Fibroblast of lung (primary cell): ENCODE measurements at regions not wholly inside any gene's neighbourhood (a gene's known extent, or its start where the extent isn't known, plus 50 kb on each side); places are given as distances from the start of the nearest gene placed in this dataset.

Experiments used
- DNase-seq, 2 donors: peaks; one replicate each; pipeline versions ENCODE4 v3.0.0 to v3.0.0-alpha.2; 2010; ENCODE audit warnings: low read depth in 2 of 2
- H2AFZ ChIP-seq: 2 replicates; pipeline ENCODE4 v1.5.1; 2012; ENCODE audit warnings: low read length, control low read depth, inconsistent platforms
- H3K27ac ChIP-seq: 2 replicates; pipeline ENCODE4 v1.5.1; 2011; ENCODE audit warnings: low read length, control low read depth; ENCODE audit not compliant: insufficient read depth
- H3K27me3 ChIP-seq: 2 replicates; pipeline ENCODE4 v1.5.1; 2011; ENCODE audit warnings: mild to moderate bottlenecking, low read length; ENCODE audit not compliant: control insufficient read depth, insufficient read depth
- H3K36me3 ChIP-seq: 2 replicates; pipeline ENCODE4 v1.5.1; 2011; ENCODE audit warnings: low read length; ENCODE audit not compliant: control insufficient read depth, insufficient read depth
- H3K4me1 ChIP-seq: 2 replicates; pipeline ENCODE4 v1.5.1; 2011; ENCODE audit warnings: low read length; ENCODE audit not compliant: control insufficient read depth, insufficient read depth; ENCODE audit errors: extremely low read depth
- H3K4me2 ChIP-seq: 2 replicates; pipeline ENCODE4 v1.5.1; 2011; ENCODE audit warnings: low read length, control low read depth; ENCODE audit not compliant: insufficient read depth; ENCODE audit errors: extremely low read depth
- H3K4me3 ChIP-seq, 4 experiments: fragments of 200-600 bp in 1 of 4; sonication (generic) in 1 of 4; replicated peaks in 1 of 4; 2 replicates each; pipeline ENCODE4 v1.5.1; 2011 to 2016; ENCODE audit warnings: low read length in 4 of 4, low read depth in 3 of 4, mild to moderate bottlenecking in 3 of 4, control low read depth in 2 of 4, inconsistent platforms in 1 of 4, mixed read lengths in 1 of 4; ENCODE audit not compliant: insufficient read depth in 1 of 4; ENCODE audit errors: control extremely low read depth in 1 of 4
- H3K79me2 ChIP-seq: 2 replicates; pipeline ENCODE4 v1.5.1; 2012; ENCODE audit warnings: mild to moderate bottlenecking, low read length, inconsistent platforms; ENCODE audit not compliant: control insufficient read depth, insufficient read depth
- H3K9ac ChIP-seq: 2 replicates; pipeline ENCODE4 v1.5.1; 2011; ENCODE audit warnings: mild to moderate bottlenecking, low read length, control low read depth; ENCODE audit not compliant: insufficient read depth
- H3K9me3 ChIP-seq: 2 replicates; pipeline ENCODE4 v1.5.1; 2012; ENCODE audit warnings: low read depth, low read length; ENCODE audit not compliant: control insufficient read depth, insufficient read depth
- H4K20me1 ChIP-seq: 2 replicates; pipeline ENCODE4 v1.5.1; 2011; ENCODE audit warnings: low read length; ENCODE audit not compliant: control insufficient read depth, insufficient read depth; ENCODE audit errors: extremely low read depth
- CTCF ChIP-seq, 2 donors: IDR thresholded peaks in 1 of 2; conservative IDR thresholded peaks in 1 of 2; 1 replicate in 1 of 2; 2 replicates in 1 of 2; pipeline ENCODE4 v1.5.1; 2011 to 2012; ENCODE audit warnings: low read length in 2 of 2, control low read depth in 1 of 2, inconsistent platforms in 1 of 2, low read depth in 1 of 2, mild to moderate bottlenecking in 1 of 2
- EZH2 ChIP-seq: IDR thresholded peaks from 2 replicates; pipeline ENCODE4 v1.5.1; 2012; ENCODE audit warnings: low read length, control low read depth, mild to moderate bottlenecking; ENCODE audit errors: missing control alignments

- H4K20me1 ChIP-seq: no peaks in the 10 kb centered on the region
- peaks cover 26% of the 10 kb centered on the region for H3K27me3 ChIP-seq
- H3K79me2 ChIP-seq: no peaks in the 10 kb centered on the region
- no peaks in the 10 kb centered on the region for H3K36me3 ChIP-seq
- H3K9me3 ChIP-seq: no peaks in the 10 kb centered on the region
- TF ChIP-seq EZH2 (no peak), CTCF (conservative IDR thresholded peaks at IDR 0.05 in 1 of 2, IDR thresholded peaks at IDR 0.05 in 1 of 2; ENCODE audit: low read depth in 1 of 2, low read length in 2 of 2) (no peak)
- no peak for DNase-seq
- no peaks in the 10 kb centered on the region for H3K4me1 ChIP-seq
- no peak overlapping the region for H3K4me2 ChIP-seq
- H3K9ac ChIP-seq: no peak overlapping the region
- no peak overlapping the region for H3K4me3 ChIP-seq
- no peak overlapping the region for H2AFZ ChIP-seq
- H3K27ac ChIP-seq: no peak overlapping the region
Measured at GRCh38 chr5:172567843-172568242, 73.2 kb upstream of the NEURL1B start.

- Histone ChIP-seq H3K27me3 (peaks cover 26% of the 10 kb centered on the region), H3K27ac (no peak overlapping the region), H3K9ac (no peak overlapping the region), H3K4me2 (no peak overlapping the region), H3K9me3 (no peaks in the 10 kb centered on the region), H3K4me3 (no peak overlapping the region), H2AFZ (no peak overlapping the region), H3K36me3 (no peaks in the 10 kb centered on the region), H3K4me1 (no peaks in the 10 kb centered on the region), H3K79me2 (no peaks in the 10 kb centered on the region), H4K20me1 (no peaks in the 10 kb centered on the region)
- TF ChIP-seq CTCF (conservative IDR thresholded peaks at IDR 0.05 in 1 of 2, IDR thresholded peaks at IDR 0.05 in 1 of 2; ENCODE audit: low read depth in 1 of 2, low read length in 2 of 2): no peak
- TF ChIP-seq EZH2: no peak
- no peak for DNase-seq
Measured at GRCh38 chr5:172567294-172567693, 73.8 kb upstream of the NEURL1B start.

DNA sequence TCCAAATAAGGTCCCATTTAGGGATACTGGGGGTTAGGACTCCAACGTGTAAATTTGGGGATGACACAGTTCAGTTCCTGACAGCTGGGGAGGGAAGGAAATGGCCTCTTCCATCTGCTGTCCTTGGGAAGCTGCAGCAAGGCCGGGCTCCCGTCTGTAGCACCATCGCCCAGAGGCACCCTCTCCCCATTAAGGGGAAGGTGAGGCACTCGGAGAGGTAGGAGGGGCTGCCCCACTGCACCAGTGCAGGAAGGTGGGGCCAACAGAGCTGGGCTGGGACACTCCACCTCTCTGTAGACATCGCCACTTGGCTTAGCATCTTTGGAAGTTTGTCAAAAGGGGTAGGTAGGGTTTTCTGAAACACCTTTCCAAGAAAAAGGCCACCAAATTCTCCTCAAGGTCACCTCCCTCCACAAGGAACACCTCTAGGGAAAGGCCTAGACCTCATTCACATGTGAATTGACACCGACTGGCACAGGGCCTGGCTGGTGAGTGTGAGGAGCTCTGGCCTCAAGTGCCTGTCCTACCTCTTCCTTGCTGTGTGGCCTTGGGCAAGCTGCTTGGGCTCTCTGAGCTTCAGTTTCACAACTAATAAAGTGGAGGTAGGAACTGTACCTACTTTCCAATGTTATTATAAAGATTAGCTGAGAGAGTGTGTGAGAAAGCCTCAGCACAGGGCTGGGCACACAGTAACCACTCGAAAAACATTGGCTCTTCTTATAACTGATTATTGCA, 75.0 kb upstream of the NEURL1B start:
- Histone ChIP-seq H3K4me3 (no peak overlapping the region), H3K36me3 (no peaks in the 10 kb centered on the region), H4K20me1 (no peaks in the 10 kb centered on the region), H3K79me2 (no peaks in the 10 kb centered on the region), H3K9me3 (no peaks in the 10 kb centered on the region), H3K27ac (no peak overlapping the region), H3K4me2 (no peak overlapping the region), H3K9ac (no peak overlapping the region), H2AFZ (no peak overlapping the region), H3K27me3 (peaks cover 20% of the 10 kb centered on the region), H3K4me1 (no peaks in the 10 kb centered on the region)
- no peak for TF ChIP-seq CTCF (conservative IDR thresholded peaks at IDR 0.05 in 1 of 2, IDR thresholded peaks at IDR 0.05 in 1 of 2; ENCODE audit: low read depth in 1 of 2, low read length in 2 of 2)
- TF ChIP-seq EZH2: no peak
- DNase-seq: no peak
